ENCODE measurements at regions not wholly inside any gene's neighbourhood (a gene's known extent, or its start where the extent isn't known, plus 50 kb on each side); places are given as distances from the start of the nearest gene placed in this dataset.
"Not testable (repeated sequence)": the region's sequence is repeated elsewhere in the genome, so short reads cannot be mapped to it uniquely, and the experiment has no call there.

- no peak for ATAC-seq
- Histone ChIP-seq H3K9me3 (no peaks in the 10 kb centered on the region), H3K27me3 (ENCODE audit: low read depth) (no peaks in the 10 kb centered on the region), H3K27ac (no peak overlapping the region), H3K36me3 (no peaks in the 10 kb centered on the region), H3K4me3 (no peak overlapping the region), H3K4me1 (no peaks in the 10 kb centered on the region)
- TF ChIP-seq CTCF (IDR thresholded peaks at IDR 0.05) = no peak
- intact Hi-C loops (cut with DNase I) = no loop called here
- no peak for DNase-seq
These were observed 201.3 kb downstream of the GABRG2 start for GRCh38 chr5:162268694-162269481.

- intact Hi-C loops (cut with DNase I) = no loop called here
- no peak for TF ChIP-seq CTCF (IDR thresholded peaks at IDR 0.05)
- DNase-seq = no peak
- Histone ChIP-seq H3K9me3 (no peaks in the 10 kb centered on the region), H3K36me3 (no peaks in the 10 kb centered on the region), H3K27me3 (ENCODE audit: low read depth) (no peaks in the 10 kb centered on the region), H3K4me3 (no peak overlapping the region), H3K27ac (no peak overlapping the region), H3K4me1 (no peaks in the 10 kb centered on the region)
- ATAC-seq = no peak
These were observed 204.8 kb downstream of the GABRG2 start for GRCh38 chr5:162272417-162272816.

GRCh38 chr5:162274679-162275078, 207.1 kb downstream of the GABRG2 start:
- no peak for TF ChIP-seq CTCF (IDR thresholded peaks at IDR 0.05)
- no peak for ATAC-seq
- H3K4me1 ChIP-seq = no peaks in the 10 kb centered on the region

GRCh38 chr5:162275387-162275786, 207.8 kb downstream of the GABRG2 start:
- H3K9me3 ChIP-seq; intact Hi-C loops (cut with DNase I); ATAC-seq; H3K4me3 ChIP-seq; H3K27me3 ChIP-seq (ENCODE audit: low read depth); DNase-seq; H3K4me1 ChIP-seq; H3K36me3 ChIP-seq; H3K27ac ChIP-seq: not testable (repeated sequence)

More at GRCh38 chr5:162274679-162275078, 207.1 kb downstream of the GABRG2 start:
- intact Hi-C loops (cut with DNase I) = no loop called here
- no peak for DNase-seq
- no peak overlapping the region for H3K27ac ChIP-seq
- H3K27me3 ChIP-seq (ENCODE audit: low read depth) = no peaks in the 10 kb centered on the region
- H3K36me3 ChIP-seq = no peaks in the 10 kb centered on the region
- H3K9me3 ChIP-seq = no peaks in the 10 kb centered on the region
- H3K4me3 ChIP-seq = no peak overlapping the region

- H3K27ac ChIP-seq = no peak overlapping the region
- ATAC-seq = no peak
- no peaks in the 10 kb centered on the region for H3K9me3 ChIP-seq
- H3K27me3 ChIP-seq (ENCODE audit: low read depth) = no peaks in the 10 kb centered on the region
- intact Hi-C loops (cut with DNase I) = no loop called here
- no peaks in the 10 kb centered on the region for H3K4me1 ChIP-seq
- TF ChIP-seq CTCF (IDR thresholded peaks at IDR 0.05) = no peak
- H3K4me3 ChIP-seq = no peak overlapping the region
- DNase-seq = no peak
- no peaks in the 10 kb centered on the region for H3K36me3 ChIP-seq
These were observed 214.6 kb downstream of the GABRG2 start for GRCh38 chr5:162282191-162282590.

GRCh38 chr5:162283609-162284008, 216.0 kb downstream of the GABRG2 start:
- Histone ChIP-seq H3K9me3 (no peaks in the 10 kb centered on the region), H3K27me3 (ENCODE audit: low read depth) (no peaks in the 10 kb centered on the region), H3K27ac (no peak overlapping the region), H3K36me3 (no peaks in the 10 kb centered on the region), H3K4me3 (no peak overlapping the region), H3K4me1 (no peaks in the 10 kb centered on the region)
- no peak for ATAC-seq
- intact Hi-C loops (cut with DNase I) = no loop called here
- TF ChIP-seq CTCF (IDR thresholded peaks at IDR 0.05) = no peak
- no peak for DNase-seq
